Renal cortex interstitium (tissue), 11 donors: ENCODE measurements at regions not wholly inside any gene's neighbourhood (a gene's known extent, or its start where the extent isn't known, plus 50 kb on each side); places are given as distances from the start of the nearest gene placed in this dataset.
A peak's percentile ranks its signal among the peaks of the same experiment; 100 is the strongest.

Source experiments
- DNase-seq, 11 donors: peaks; one replicate each; pipeline ENCODE4 v3.0.0-alpha.2; 2013; ENCODE audit warnings: low read depth in 9 of 11, low spot score in 4 of 11; ENCODE audit errors: extremely low read depth in 1 of 11

- no peak for DNase-seq
These were observed 234.2 kb upstream of the OPRM1 start for GRCh38 chr6:153804755-153805330.

- DNase-seq, result no peak
These were observed 237.1 kb upstream of the OPRM1 start for GRCh38 chr6:153801917-153802316.

GRCh38 chr6:153800580-153801188, 238.4 kb upstream of the OPRM1 start:
- no peak for DNase-seq

GRCh38 chr6:153790876-153791473, 248.1 kb upstream of the OPRM1 start:
- no peak for DNase-seq

- DNase-seq, result no peak
These were observed 249.0 kb upstream of the OPRM1 start for GRCh38 chr6:153790048-153790447.

GRCh38 chr6:153787341-153787606, 251.8 kb upstream of the OPRM1 start:
- DNase-seq, result peak in 2 of 11 donors; percentile 5 to 11

- no peak for DNase-seq
These were observed 257.7 kb upstream of the OPRM1 start for GRCh38 chr6:153781306-153781705.

- DNase-seq, result no peak
These were observed 259.0 kb upstream of the OPRM1 start for GRCh38 chr6:153780011-153780410.

- no peak for DNase-seq
These were observed 260.8 kb upstream of the OPRM1 start for GRCh38 chr6:153778216-153778615.

GRCh38 chr6:153771577-153771976, 267.5 kb upstream of the OPRM1 start:
- DNase-seq, result no peak

GRCh38 chr6:153767127-153767526, 271.9 kb upstream of the OPRM1 start:
- DNase-seq, result no peak

GRCh38 chr6:153758516-153758915, 280.5 kb upstream of the OPRM1 start:
- DNase-seq, result no peak

- DNase-seq, result no peak
These were observed 303.3 kb upstream of the OPRM1 start for GRCh38 chr6:153735761-153736160.

- DNase-seq, result no peak
These were observed 309.9 kb upstream of the OPRM1 start for GRCh38 chr6:153729189-153729588.

- DNase-seq, result no peak
These were observed 311.2 kb upstream of the OPRM1 start for GRCh38 chr6:153727885-153728284.

GRCh38 chr6:153725456-153725855, 313.6 kb upstream of the OPRM1 start:
- no peak for DNase-seq

- no peak for DNase-seq
These were observed 318.3 kb upstream of the OPRM1 start for GRCh38 chr6:153720732-153721131.

GRCh38 chr6:153705429-153705828, 333.6 kb upstream of the OPRM1 start:
- DNase-seq, result no peak

- no peak for DNase-seq
These were observed 336.4 kb upstream of the OPRM1 start for GRCh38 chr6:153702671-153703070.

GRCh38 chr6:153698637-153699036, 340.4 kb upstream of the OPRM1 start:
- no peak for DNase-seq

- no peak for DNase-seq
These were observed 341.0 kb upstream of the OPRM1 start for GRCh38 chr6:153698001-153698400.
